GDM1 (cell line): ENCODE measurements at regions not wholly inside any gene's neighbourhood (a gene's known extent, or its start where the extent isn't known, plus 50 kb on each side); places are given as distances from the start of the nearest gene placed in this dataset.

Experiments used
- DNase-seq: peaks from one replicate; lab custom pipeline; 2025; lab: John Stamatoyannopoulos, UW

- DNase-seq = no peak
Observed at GRCh38 chr5:162485666-162486292, 418.2 kb downstream of the GABRG2 start.

GRCh38 chr5:162487528-162488525 lies 420.3 kb downstream of the GABRG2 start:
- DNase-seq = no peak

GRCh38 chr5:162496100-162496808 lies 428.7 kb downstream of the GABRG2 start:
- DNase-seq = no peak

- DNase-seq = no peak
Observed at GRCh38 chr5:162497455-162497854, 429.9 kb downstream of the GABRG2 start.

- no peak for DNase-seq
Observed at GRCh38 chr5:162502780-162503179, 435.2 kb downstream of the GABRG2 start.

- DNase-seq = no peak
Observed at GRCh38 chr5:162503796-162504195, 436.2 kb downstream of the GABRG2 start.

GRCh38 chr5:162512935-162513565 lies 445.5 kb downstream of the GABRG2 start:
- no peak for DNase-seq

- no peak for DNase-seq
Observed at GRCh38 chr5:162514116-162514515, 446.5 kb downstream of the GABRG2 start.

- no peak for DNase-seq
Observed at GRCh38 chr5:162520878-162521277, 453.3 kb downstream of the GABRG2 start.

GRCh38 chr5:162529209-162529608 lies 461.6 kb downstream of the GABRG2 start:
- no peak for DNase-seq

- DNase-seq = no peak
Observed at GRCh38 chr5:162529886-162530285, 462.3 kb downstream of the GABRG2 start.

- DNase-seq = no peak
Observed at GRCh38 chr5:162543437-162543836, 475.9 kb downstream of the GABRG2 start.

- DNase-seq = no peak
Observed at GRCh38 chr5:162544905-162545304, 477.3 kb downstream of the GABRG2 start.

- no peak for DNase-seq
Observed at GRCh38 chr5:162550236-162550635, 482.7 kb downstream of the GABRG2 start.

GRCh38 chr5:162558120-162558519 lies 490.5 kb downstream of the GABRG2 start:
- no peak for DNase-seq

GRCh38 chr5:162567644-162568043 lies 500.1 kb downstream of the GABRG2 start:
- no peak for DNase-seq

- DNase-seq = no peak
Observed at GRCh38 chr5:162573758-162574157, 506.2 kb downstream of the GABRG2 start.

GRCh38 chr5:162591724-162592123 lies 524.2 kb downstream of the GABRG2 start:
- no peak for DNase-seq

GRCh38 chr5:162593881-162594280 lies 526.3 kb downstream of the GABRG2 start:
- peak; percentile 1 for DNase-seq

- no peak for DNase-seq
Observed at GRCh38 chr5:162603443-162604070, 536.0 kb downstream of the GABRG2 start.

- DNase-seq = no peak
Observed at GRCh38 chr5:162607879-162608278, 540.3 kb downstream of the GABRG2 start.
